HEK293 (cell line): ENCODE measurements at regions not wholly inside any gene's neighbourhood (a gene's known extent, or its start where the extent isn't known, plus 50 kb on each side); places are given as distances from the start of the nearest gene placed in this dataset.

Experiments used
- GLI2 ChIP-seq: fragments of 450-650 bp; formaldehyde crosslinking; IDR thresholded peaks from 2 replicates; pipeline ENCODE4; 2017; ENCODE audit warnings: missing biosample characterization, missing genetic modification characterization, low read depth, borderline replicate concordance
- GLIS2 ChIP-seq: fragments of 450-650 bp; formaldehyde crosslinking; IDR thresholded peaks from 2 replicates; pipeline ENCODE4 v1.5.1; 2016; ENCODE audit warnings: missing biosample characterization, missing genetic modification characterization
- KLF7 ChIP-seq: fragments of 450-650 bp; formaldehyde crosslinking; IDR thresholded peaks from 2 replicates; pipeline ENCODE4 v1.5.1; 2016; ENCODE audit warnings: missing biosample characterization, missing genetic modification characterization, borderline replicate concordance
- MYNN ChIP-seq: fragments of 450-650 bp; formaldehyde crosslinking; IDR thresholded peaks from 2 replicates; pipeline ENCODE4 v1.5.1; 2016; ENCODE audit warnings: missing biosample characterization, missing genetic modification characterization, borderline replicate concordance
- REST ChIP-seq: fragments of 450-650 bp; formaldehyde crosslinking; IDR thresholded peaks from 2 replicates; pipeline ENCODE4 v1.5.1; 2016; ENCODE audit warnings: missing biosample characterization, missing genetic modification characterization
- SP3 ChIP-seq: fragments of 450-650 bp; formaldehyde crosslinking; IDR thresholded peaks from 2 replicates; pipeline ENCODE4 v1.5.1; 2016; ENCODE audit warnings: missing biosample characterization, missing genetic modification characterization
- ZBTB11 ChIP-seq: fragments of 450-650 bp; formaldehyde crosslinking; conservative IDR thresholded peaks from 2 replicates; pipeline ENCODE4 v1.5.1; 2016; ENCODE audit warnings: low read depth, missing biosample characterization, missing genetic modification characterization
- ZBTB8A ChIP-seq: fragments of 450-650 bp; formaldehyde crosslinking; IDR thresholded peaks from 2 replicates; pipeline ENCODE4 v1.5.1; 2016; ENCODE audit warnings: missing biosample characterization, missing genetic modification characterization
- ZFHX2 ChIP-seq: fragments of 450-650 bp; formaldehyde crosslinking; conservative IDR thresholded peaks from 2 replicates; pipeline ENCODE4 v1.5.1; 2016; ENCODE audit warnings: missing biosample characterization, missing genetic modification characterization
- ZNF138 ChIP-seq: fragments of 450-650 bp; formaldehyde crosslinking; IDR thresholded peaks from 2 replicates; pipeline ENCODE4 v1.5.1; 2016; ENCODE audit warnings: missing biosample characterization, missing genetic modification characterization, borderline replicate concordance
- ZNF140 ChIP-seq: fragments of 450-650 bp; formaldehyde crosslinking; IDR thresholded peaks from 2 replicates; pipeline ENCODE4 v1.5.1; 2016; ENCODE audit warnings: missing biosample characterization, missing genetic modification characterization
- ZNF184 ChIP-seq: fragments of 450-650 bp; IDR thresholded peaks from 2 replicates; pipeline ENCODE4 v1.5.1; 2018; ENCODE audit warnings: missing biosample characterization, mild to moderate bottlenecking, missing genetic modification characterization
- ZNF202 ChIP-seq: fragments of 450-650 bp; formaldehyde crosslinking; IDR thresholded peaks from 2 replicates; pipeline ENCODE4 v1.5.1; 2016; ENCODE audit warnings: missing biosample characterization, missing genetic modification characterization, borderline replicate concordance
- ZNF248 ChIP-seq: fragments of 450-650 bp; formaldehyde crosslinking; IDR thresholded peaks from 2 replicates; pipeline ENCODE4 v1.5.1; 2017; ENCODE audit warnings: missing biosample characterization, missing genetic modification characterization
- ZNF341 ChIP-seq: fragments of 450-650 bp; formaldehyde crosslinking; IDR thresholded peaks from 2 replicates; pipeline ENCODE4; 2016; ENCODE audit warnings: low read depth, missing biosample characterization, missing genetic modification characterization
- ZNF394 ChIP-seq: fragments of 450-650 bp; formaldehyde crosslinking; IDR thresholded peaks from 2 replicates; pipeline ENCODE4 v1.5.1; 2016; ENCODE audit warnings: missing biosample characterization, missing genetic modification characterization, mild to moderate bottlenecking, moderate library complexity, borderline replicate concordance
- ZNF404 ChIP-seq: fragments of 450-650 bp; formaldehyde crosslinking; IDR thresholded peaks from 2 replicates; pipeline ENCODE4 v1.5.1; 2017; ENCODE audit warnings: missing biosample characterization, missing genetic modification characterization
- ZNF426 ChIP-seq: fragments of 450-650 bp; formaldehyde crosslinking; IDR thresholded peaks from 2 replicates; pipeline ENCODE4 v1.5.1; 2017; ENCODE audit warnings: missing biosample characterization, missing genetic modification characterization, mild to moderate bottlenecking, inconsistent platforms, moderate library complexity
- ZNF433 ChIP-seq: fragments of 450-650 bp; formaldehyde crosslinking; IDR thresholded peaks from 2 replicates; pipeline ENCODE4 v1.5.1; 2016; ENCODE audit warnings: missing biosample characterization, missing genetic modification characterization, low read depth
- ZNF510 ChIP-seq: fragments of 450-650 bp; formaldehyde crosslinking; IDR thresholded peaks from 2 replicates; pipeline ENCODE4 v1.5.1; 2018; ENCODE audit warnings: mild to moderate bottlenecking, missing genetic modification characterization, missing biosample characterization; ENCODE audit not compliant: insufficient replicate concordance
- ZNF558 ChIP-seq: fragments of 450-650 bp; formaldehyde crosslinking; IDR thresholded peaks from 2 replicates; pipeline ENCODE4 v1.5.1; 2016; ENCODE audit warnings: missing biosample characterization, missing genetic modification characterization
- ZNF560 ChIP-seq: fragments of 450-650 bp; formaldehyde crosslinking; IDR thresholded peaks from 2 replicates; pipeline ENCODE4 v1.5.1; 2017; ENCODE audit warnings: missing biosample characterization, missing genetic modification characterization, borderline replicate concordance
- ZNF654 ChIP-seq: fragments of 450-650 bp; formaldehyde crosslinking; IDR thresholded peaks from 2 replicates; pipeline ENCODE4 v1.5.1; 2016; ENCODE audit warnings: low read depth, missing biosample characterization, missing genetic modification characterization
- ZNF701 ChIP-seq: fragments of 450-650 bp; formaldehyde crosslinking; IDR thresholded peaks from 2 replicates; pipeline ENCODE4 v1.5.1; 2016; ENCODE audit warnings: missing biosample characterization, missing genetic modification characterization
- ZXDB ChIP-seq: fragments of 450-650 bp; formaldehyde crosslinking; IDR thresholded peaks from 2 replicates; pipeline ENCODE4 v1.5.1; 2016; ENCODE audit warnings: missing biosample characterization, missing genetic modification characterization
- TF ChIP-seq, protein P1 (sequence below): fragments of 450-650 bp; formaldehyde crosslinking; conservative IDR thresholded peaks from 2 replicates; pipeline ENCODE4 v1.5.1; 2016; ENCODE audit warnings: low read depth, missing biosample characterization, missing genetic modification characterization
- TF ChIP-seq, protein P2 (sequence below): fragments of 450-650 bp; formaldehyde crosslinking; IDR thresholded peaks from 2 replicates; pipeline ENCODE4; 2016; ENCODE audit warnings: missing biosample characterization, missing genetic modification characterization

- TF ChIP-seq, protein P1, sequence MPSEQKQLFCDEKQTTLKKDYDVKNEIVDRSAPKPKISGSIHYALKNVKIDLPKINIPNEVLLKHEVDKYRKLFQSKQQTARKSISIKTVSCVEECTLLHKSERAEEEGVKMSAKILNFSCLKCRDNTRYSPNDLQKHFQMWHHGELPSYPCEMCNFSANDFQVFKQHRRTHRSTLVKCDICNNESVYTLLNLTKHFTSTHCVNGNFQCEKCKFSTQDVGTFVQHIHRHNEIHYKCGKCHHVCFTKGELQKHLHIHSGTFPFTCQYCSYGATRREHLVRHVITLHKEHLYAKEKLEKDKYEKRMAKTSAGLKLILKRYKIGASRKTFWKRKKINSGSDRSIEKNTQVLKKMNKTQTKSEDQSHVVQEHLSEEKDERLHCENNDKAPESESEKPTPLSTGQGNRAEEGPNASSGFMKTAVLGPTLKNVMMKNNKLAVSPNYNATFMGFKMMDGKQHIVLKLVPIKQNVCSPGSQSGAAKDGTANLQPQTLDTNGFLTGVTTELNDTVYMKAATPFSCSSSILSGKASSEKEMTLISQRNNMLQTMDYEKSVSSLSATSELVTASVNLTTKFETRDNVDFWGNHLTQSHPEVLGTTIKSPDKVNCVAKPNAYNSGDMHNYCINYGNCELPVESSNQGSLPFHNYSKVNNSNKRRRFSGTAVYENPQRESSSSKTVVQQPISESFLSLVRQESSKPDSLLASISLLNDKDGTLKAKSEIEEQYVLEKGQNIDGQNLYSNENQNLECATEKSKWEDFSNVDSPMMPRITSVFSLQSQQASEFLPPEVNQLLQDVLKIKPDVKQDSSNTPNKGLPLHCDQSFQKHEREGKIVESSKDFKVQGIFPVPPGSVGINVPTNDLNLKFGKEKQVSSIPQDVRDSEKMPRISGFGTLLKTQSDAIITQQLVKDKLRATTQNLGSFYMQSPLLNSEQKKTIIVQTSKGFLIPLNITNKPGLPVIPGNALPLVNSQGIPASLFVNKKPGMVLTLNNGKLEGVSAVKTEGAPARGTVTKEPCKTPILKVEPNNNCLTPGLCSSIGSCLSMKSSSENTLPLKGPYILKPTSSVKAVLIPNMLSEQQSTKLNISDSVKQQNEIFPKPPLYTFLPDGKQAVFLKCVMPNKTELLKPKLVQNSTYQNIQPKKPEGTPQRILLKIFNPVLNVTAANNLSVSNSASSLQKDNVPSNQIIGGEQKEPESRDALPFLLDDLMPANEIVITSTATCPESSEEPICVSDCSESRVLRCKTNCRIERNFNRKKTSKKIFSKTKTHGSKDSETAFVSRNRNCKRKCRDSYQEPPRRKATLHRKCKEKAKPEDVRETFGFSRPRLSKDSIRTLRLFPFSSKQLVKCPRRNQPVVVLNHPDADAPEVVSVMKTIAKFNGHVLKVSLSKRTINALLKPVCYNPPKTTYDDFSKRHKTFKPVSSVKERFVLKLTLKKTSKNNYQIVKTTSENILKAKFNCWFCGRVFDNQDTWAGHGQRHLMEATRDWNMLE (tag by site-specific recombination): peak; percentile 89
- peak; percentile 62; the same call in 1 of the 2 replicates for TF ChIP-seq ZNF560
- TF ChIP-seq ZNF184 (tag by site-specific recombination): no peak
- 0 out of 2 replicates have a peak, but pooled peaks have one; percentile 13 for TF ChIP-seq ZNF404
- peak; percentile 47; the same call in 1 of the 2 replicates for TF ChIP-seq ZXDB
- no peak for TF ChIP-seq MYNN (tag by site-specific recombination)
- no peak for TF ChIP-seq ZNF248 (tag by site-specific recombination)
- peak; percentile 30; the same call in 1 of the 2 replicates for TF ChIP-seq KLF7 (tag by site-specific recombination)
- TF ChIP-seq ZNF558 (tag by site-specific recombination): peak; percentile 47; the same call in 1 of the 2 replicates
- TF ChIP-seq ZNF394: peak; percentile 89; the same call in 1 of the 2 replicates
- TF ChIP-seq, protein P2, sequence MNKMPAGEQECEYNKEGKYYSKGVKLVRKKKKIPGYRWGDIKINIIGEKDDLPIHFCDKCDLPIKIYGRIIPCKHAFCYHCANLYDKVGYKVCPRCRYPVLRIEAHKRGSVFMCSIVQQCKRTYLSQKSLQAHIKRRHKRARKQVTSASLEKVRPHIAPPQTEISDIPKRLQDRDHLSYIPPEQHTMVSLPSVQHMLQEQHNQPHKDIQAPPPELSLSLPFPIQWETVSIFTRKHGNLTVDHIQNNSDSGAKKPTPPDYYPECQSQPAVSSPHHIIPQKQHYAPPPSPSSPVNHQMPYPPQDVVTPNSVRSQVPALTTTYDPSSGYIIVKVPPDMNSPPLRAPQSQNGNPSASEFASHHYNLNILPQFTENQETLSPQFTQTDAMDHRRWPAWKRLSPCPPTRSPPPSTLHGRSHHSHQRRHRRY (tag by site-specific recombination): no peak
- TF ChIP-seq GLIS2 (tag by site-specific recombination): no peak
- TF ChIP-seq ZFHX2 (tag by site-specific recombination): no peak
- TF ChIP-seq ZNF433: peak; percentile 64
- TF ChIP-seq SP3 (tag by site-specific recombination): no peak
- peak; percentile 16; the same call in 1 of the 2 replicates for TF ChIP-seq GLI2
- TF ChIP-seq ZNF202 (tag by site-specific recombination): 0 out of 2 replicates have a peak, but pooled peaks have one; percentile 46
- peak; percentile 59; the same call in 1 of the 2 replicates for TF ChIP-seq REST (tag by site-specific recombination)
- TF ChIP-seq ZNF426 (tag by site-specific recombination): peak; percentile 79
- peak; percentile 67 for TF ChIP-seq ZBTB8A (tag by site-specific recombination)
- TF ChIP-seq ZNF341: no peak
- TF ChIP-seq ZNF701 (tag by site-specific recombination): no peak
- TF ChIP-seq ZNF140: peak; percentile 71; the same call in 1 of the 2 replicates
- TF ChIP-seq ZNF138 (tag by site-specific recombination): no peak
- peak; percentile 28 for TF ChIP-seq ZNF654 (tag by site-specific recombination)
- TF ChIP-seq ZBTB11 (tag by site-specific recombination): peak; percentile 77
- peak; percentile 56 for TF ChIP-seq ZNF510 (tag by site-specific recombination)
Measured at GRCh38 chr1:169020684-169021083, 85.8 kb upstream of the ATP1B1 start (continued).
